ENCODE measurements at regions not wholly inside any gene's neighbourhood (a gene's known extent, or its start where the extent isn't known, plus 50 kb on each side); places are given as distances from the start of the nearest gene placed in this dataset.

- FAIRE-seq: no peak
Observed at GRCh38 chr2:10985901-10986535, 74.3 kb downstream of the KCNF1 start.

- FAIRE-seq: no peak
Observed at GRCh38 chr2:10987439-10987838, 75.7 kb downstream of the KCNF1 start.

- FAIRE-seq: no peak
Observed at GRCh38 chr2:10987861-10988260, 76.1 kb downstream of the KCNF1 start.

- FAIRE-seq: no peak
Observed at GRCh38 chr2:10989151-10989550, 77.4 kb downstream of the KCNF1 start.

- no peak for FAIRE-seq
Observed at GRCh38 chr2:10989782-10990181, 78.0 kb downstream of the KCNF1 start.

GRCh38 chr2:10990561-10991111, 78.9 kb downstream of the KCNF1 start:
- no peak for FAIRE-seq

- FAIRE-seq: no peak
Observed at GRCh38 chr2:10992023-10992791, 80.5 kb downstream of the KCNF1 start.

- no peak for FAIRE-seq
Observed at GRCh38 chr2:10993001-10993481, 81.3 kb downstream of the KCNF1 start.

GRCh38 chr2:10995366-10995970, 83.7 kb downstream of the KCNF1 start:
- FAIRE-seq: no peak

- FAIRE-seq: no peak
Observed at GRCh38 chr2:11004199-11004598, 92.5 kb downstream of the KCNF1 start.

GRCh38 chr2:11005032-11005431, 93.3 kb downstream of the KCNF1 start:
- FAIRE-seq: no peak

GRCh38 chr2:11006191-11006590, 94.5 kb downstream of the KCNF1 start:
- no peak for FAIRE-seq

GRCh38 chr2:11007331-11008264, 95.9 kb downstream of the KCNF1 start:
- FAIRE-seq: no peak

- no peak for FAIRE-seq
Observed at GRCh38 chr2:11008773-11009172, 97.0 kb downstream of the KCNF1 start.

- FAIRE-seq: peak; percentile 44
Observed at GRCh38 chr2:11009176-11009575, 97.4 kb downstream of the KCNF1 start.

- FAIRE-seq: no peak
Observed at GRCh38 chr2:11009891-11010290, 98.2 kb downstream of the KCNF1 start.

GRCh38 chr2:11011359-11011758, 99.6 kb downstream of the KCNF1 start:
- FAIRE-seq: no peak

- FAIRE-seq: no peak
Observed at GRCh38 chr2:11012131-11012693, 100.5 kb downstream of the KCNF1 start.

GRCh38 chr2:11013196-11013595, 101.5 kb downstream of the KCNF1 start:
- no peak for FAIRE-seq

- no peak for FAIRE-seq
Observed at GRCh38 chr2:11014026-11014425, 102.3 kb downstream of the KCNF1 start.

GRCh38 chr2:11016735-11017388, 105.1 kb downstream of the KCNF1 start:
- FAIRE-seq: no peak

- no peak for FAIRE-seq
Observed at GRCh38 chr2:11017921-11018320, 106.2 kb downstream of the KCNF1 start.
